ENCODE measurements at regions not wholly inside any gene's neighbourhood (a gene's known extent, or its start where the extent isn't known, plus 50 kb on each side); places are given as distances from the start of the nearest gene placed in this dataset.
"Not testable (repeated sequence)": the region's sequence is repeated elsewhere in the genome, so short reads cannot be mapped to it uniquely, and the experiment has no call there.

GRCh38 chr20:19920381-19921138 is 96.6 kb upstream of the NAA20 start (continued):
- TF ChIP-seq GATAD2A (CRISPR knock-in tag; IDR thresholded peaks at IDR 0.05) = peak; percentile 99
- TF ChIP-seq ZBTB42 (CRISPR knock-in tag; IDR thresholded peaks at IDR 0.05) = no peak

DNA sequence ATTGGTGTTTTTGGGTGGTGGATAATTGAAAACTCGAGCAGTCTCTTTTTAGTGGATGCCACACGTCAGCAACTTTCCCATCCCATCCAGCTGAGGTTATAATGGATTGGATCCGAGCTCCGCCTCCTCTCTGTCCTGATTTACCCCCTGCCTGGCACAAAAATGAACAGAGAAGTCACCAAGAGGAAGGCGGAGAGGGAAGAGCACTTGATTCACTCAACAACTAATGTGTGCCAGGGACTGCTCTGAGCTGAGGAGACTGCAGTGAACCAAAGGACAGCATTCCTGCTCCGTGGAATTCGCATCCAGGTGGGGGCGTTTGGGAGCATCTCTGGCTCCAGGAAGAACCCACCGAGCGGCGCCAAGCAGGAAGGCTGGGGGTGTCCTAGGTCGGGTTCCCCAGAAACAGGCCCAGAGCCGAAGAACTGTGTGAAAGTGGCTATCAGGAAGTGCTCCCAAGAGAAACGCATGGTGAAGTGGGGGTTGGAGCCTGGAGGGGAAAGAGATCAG is 95.8 kb upstream of the NAA20 start:
- FAIRE-seq = no peak
- Histone ChIP-seq H3K79me2 (ENCODE audit: insufficient read depth, low read length) (no peaks in the 10 kb centered on the region), H3K9me3 (ENCODE audit: low read length) (no peaks in the 10 kb centered on the region), H3K36me3 (replicated peaks in 1 of 2; ENCODE audit: control insufficient read depth in 1 of 2, insufficient read depth in 2 of 2, low read length in 2 of 2) (no peaks in the 10 kb centered on the region), H3K4me1 (ENCODE audit: insufficient read depth, low read length) (peaks cover 45% of the 10 kb centered on the region), H2AFZ (ENCODE audit: low read length) (no peak overlapping the region), H3K9ac (ENCODE audit: insufficient read depth, low read depth, low read length) (no peak overlapping the region), H3K27ac (ENCODE audit: extremely low read length, insufficient read depth, low read length) (no peak overlapping the region), H4K20me1 (ENCODE audit: insufficient read depth, low read length) (no peaks in the 10 kb centered on the region), H3K27me3 (ENCODE audit: control insufficient read depth in 1 of 2, insufficient read depth in 2 of 2, low read length in 2 of 2) (no peaks in the 10 kb centered on the region; a peak in 1 of 5 replicates), H3K4me2 (ENCODE audit: low read depth, low read length) (no peak overlapping the region), H3K4me3 (replicated peaks in 1 of 3; ENCODE audit: insufficient read depth in 1 of 3, low read depth in 2 of 3, low read length in 3 of 3) (no peak overlapping the region)
- ATAC-seq = peak; percentile 14; the same call in 1 of the 3 replicates
- TF ChIP-seq, protein P1, sequence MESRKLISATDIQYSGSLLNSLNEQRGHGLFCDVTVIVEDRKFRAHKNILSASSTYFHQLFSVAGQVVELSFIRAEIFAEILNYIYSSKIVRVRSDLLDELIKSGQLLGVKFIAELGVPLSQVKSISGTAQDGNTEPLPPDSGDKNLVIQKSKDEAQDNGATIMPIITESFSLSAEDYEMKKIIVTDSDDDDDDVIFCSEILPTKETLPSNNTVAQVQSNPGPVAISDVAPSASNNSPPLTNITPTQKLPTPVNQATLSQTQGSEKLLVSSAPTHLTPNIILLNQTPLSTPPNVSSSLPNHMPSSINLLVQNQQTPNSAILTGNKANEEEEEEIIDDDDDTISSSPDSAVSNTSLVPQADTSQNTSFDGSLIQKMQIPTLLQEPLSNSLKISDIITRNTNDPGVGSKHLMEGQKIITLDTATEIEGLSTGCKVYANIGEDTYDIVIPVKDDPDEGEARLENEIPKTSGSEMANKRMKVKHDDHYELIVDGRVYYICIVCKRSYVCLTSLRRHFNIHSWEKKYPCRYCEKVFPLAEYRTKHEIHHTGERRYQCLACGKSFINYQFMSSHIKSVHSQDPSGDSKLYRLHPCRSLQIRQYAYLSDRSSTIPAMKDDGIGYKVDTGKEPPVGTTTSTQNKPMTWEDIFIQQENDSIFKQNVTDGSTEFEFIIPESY (CRISPR knock-in tag; IDR thresholded peaks at IDR 0.05) = peak; percentile 98
- TF ChIP-seq ZNF737 (CRISPR knock-in tag; IDR thresholded peaks at IDR 0.05; ENCODE audit: borderline replicate concordance) (0 out of 2 replicates have a peak, but pooled peaks have one; percentile 21), U2AF1 (optimal IDR thresholded peaks at IDR 0.05; ENCODE audit: low read depth, low read length) (peak; percentile 46), ZFP36L1 (CRISPR knock-in tag; IDR thresholded peaks at IDR 0.05) (no peak), SALL2 (CRISPR knock-in tag; IDR thresholded peaks at IDR 0.05) (no peak), STAG1 (CRISPR knock-in tag; IDR thresholded peaks at IDR 0.05) (peak; percentile 13; the same call in 1 of the 2 replicates)
- TF ChIP-seq, protein P2, sequence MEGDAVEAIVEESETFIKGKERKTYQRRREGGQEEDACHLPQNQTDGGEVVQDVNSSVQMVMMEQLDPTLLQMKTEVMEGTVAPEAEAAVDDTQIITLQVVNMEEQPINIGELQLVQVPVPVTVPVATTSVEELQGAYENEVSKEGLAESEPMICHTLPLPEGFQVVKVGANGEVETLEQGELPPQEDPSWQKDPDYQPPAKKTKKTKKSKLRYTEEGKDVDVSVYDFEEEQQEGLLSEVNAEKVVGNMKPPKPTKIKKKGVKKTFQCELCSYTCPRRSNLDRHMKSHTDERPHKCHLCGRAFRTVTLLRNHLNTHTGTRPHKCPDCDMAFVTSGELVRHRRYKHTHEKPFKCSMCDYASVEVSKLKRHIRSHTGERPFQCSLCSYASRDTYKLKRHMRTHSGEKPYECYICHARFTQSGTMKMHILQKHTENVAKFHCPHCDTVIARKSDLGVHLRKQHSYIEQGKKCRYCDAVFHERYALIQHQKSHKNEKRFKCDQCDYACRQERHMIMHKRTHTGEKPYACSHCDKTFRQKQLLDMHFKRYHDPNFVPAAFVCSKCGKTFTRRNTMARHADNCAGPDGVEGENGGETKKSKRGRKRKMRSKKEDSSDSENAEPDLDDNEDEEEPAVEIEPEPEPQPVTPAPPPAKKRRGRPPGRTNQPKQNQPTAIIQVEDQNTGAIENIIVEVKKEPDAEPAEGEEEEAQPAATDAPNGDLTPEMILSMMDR (CRISPR knock-in tag; IDR thresholded peaks at IDR 0.05) = peak; percentile 45
- TF ChIP-seq, protein P3, sequence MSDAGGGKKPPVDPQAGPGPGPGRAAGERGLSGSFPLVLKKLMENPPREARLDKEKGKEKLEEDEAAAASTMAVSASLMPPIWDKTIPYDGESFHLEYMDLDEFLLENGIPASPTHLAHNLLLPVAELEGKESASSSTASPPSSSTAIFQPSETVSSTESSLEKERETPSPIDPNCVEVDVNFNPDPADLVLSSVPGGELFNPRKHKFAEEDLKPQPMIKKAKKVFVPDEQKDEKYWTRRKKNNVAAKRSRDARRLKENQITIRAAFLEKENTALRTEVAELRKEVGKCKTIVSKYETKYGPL (CRISPR knock-in tag; IDR thresholded peaks at IDR 0.05) = no peak
- intact Hi-C loops (cut with micrococcal nuclease; ENCODE audit: unreplicated experiment) (no loop called here), in situ Hi-C loops (cut with HindIII; ENCODE audit: extremely low pct_ligation_motif_present, low pct_unique_long_range_greater_than_20kb) (no loop called here)
- no TSS peak for BruUV-seq (replicated peaks)
- WGBS (ENCODE audit: low lambda C conversion rate) = 74% methylated on average over 14 of the region's 14 CpGs
- CTCF ChIA-PET (ENCODE audit: low intra/inter-chr PET ratio, low total read pairs) = no interaction called here
- DNase-seq (ENCODE audit: low spot score) = no peak
- POLR2A ChIA-PET = no interaction called here

DNA sequence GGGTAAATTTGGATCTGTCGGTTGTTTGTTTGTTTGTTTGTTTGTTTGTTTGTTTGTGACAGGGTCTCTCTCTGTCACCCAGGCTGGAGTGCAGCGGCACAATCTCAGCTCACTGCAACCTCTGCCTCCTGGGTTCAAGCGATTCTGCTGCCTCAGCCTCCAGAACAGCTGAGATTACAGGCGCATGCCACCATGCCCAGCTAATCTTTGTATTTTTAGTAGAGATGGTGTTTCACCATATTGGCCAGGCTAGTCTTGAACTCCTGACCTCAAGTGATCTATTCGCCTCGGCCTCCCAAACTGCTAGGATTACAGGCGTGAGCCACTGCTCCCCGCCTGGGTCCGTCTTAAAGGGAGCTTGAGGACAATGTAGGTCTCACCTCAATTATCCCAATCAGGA is 95.3 kb upstream of the NAA20 start:
- H3K79me2 ChIP-seq (ENCODE audit: insufficient read depth, low read length); H4K20me1 ChIP-seq (ENCODE audit: insufficient read depth, low read length); in situ Hi-C loops (cut with HindIII; ENCODE audit: extremely low pct_ligation_motif_present, low pct_unique_long_range_greater_than_20kb); DNase-seq (ENCODE audit: low spot score); ATAC-seq; BruUV-seq (replicated peaks); H3K4me2 ChIP-seq (ENCODE audit: low read depth, low read length); H3K27ac ChIP-seq (ENCODE audit: extremely low read length, insufficient read depth, low read length); CTCF ChIA-PET (ENCODE audit: low intra/inter-chr PET ratio, low total read pairs); intact Hi-C loops (cut with micrococcal nuclease; ENCODE audit: unreplicated experiment); FAIRE-seq; H3K9ac ChIP-seq (ENCODE audit: insufficient read depth, low read depth, low read length); H2AFZ ChIP-seq (ENCODE audit: low read length); H3K9me3 ChIP-seq (ENCODE audit: low read length); H3K4me3 ChIP-seq (replicated peaks in 1 of 3; ENCODE audit: insufficient read depth in 1 of 3, low read depth in 2 of 3, low read length in 3 of 3); H3K27me3 ChIP-seq (ENCODE audit: control insufficient read depth in 1 of 2, insufficient read depth in 2 of 2, low read length in 2 of 2); H3K36me3 ChIP-seq (replicated peaks in 1 of 2; ENCODE audit: control insufficient read depth in 1 of 2, insufficient read depth in 2 of 2, low read length in 2 of 2): not testable (repeated sequence)
- WGBS (ENCODE audit: low lambda C conversion rate) = 85% methylated on average over 9 of the region's 9 CpGs
- POLR2A ChIA-PET = interaction anchor here (1.1 kb wide), 1 partner anchor 42 kb away, joined by 3 read pairs; no protein-coding TSS in a partner anchor
- peaks cover 45% of the 10 kb centered on the region for H3K4me1 ChIP-seq (ENCODE audit: insufficient read depth, low read length)

Measured in HepG2 (cell line).